Activated naive CD4-positive, alpha-beta T cell treated with anti-CD3 and anti-CD28 coated beads, Interleukin-2, amount 10 ng/mL, durations not matched to agents 7 days and 5 days (primary cell): ENCODE measurements at regions not wholly inside any gene's neighbourhood (a gene's known extent, or its start where the extent isn't known, plus 50 kb on each side); places are given as distances from the start of the nearest gene placed in this dataset.

Experiments used
- CTCF ChIA-PET: fragments of 350-600 bp; sonication (Branson Sonifier 250); formaldehyde crosslinking; loops from one replicate; lab custom pipeline; 2021; ENCODE audit warnings: antibody characterized with exemption; lab: Charles Lee
- DNase-seq: peaks from one replicate; pipeline ENCODE4 v3.0.0-alpha.2; 2020
- H3K27ac Mint-ChIP-seq: one replicate; pipeline ENCODE4 v1.8.0; 2021; ENCODE audit warnings: mild to moderate bottlenecking, moderate library complexity, mixed read lengths
- H3K27me3 Mint-ChIP-seq: one replicate; pipeline ENCODE4 v1.8.0; 2021; ENCODE audit warnings: mild to moderate bottlenecking, mixed read lengths
- H3K36me3 Mint-ChIP-seq: one replicate; pipeline ENCODE4 v1.8.0; 2021; ENCODE audit warnings: mixed read lengths
- H3K4me1 Mint-ChIP-seq: one replicate; pipeline ENCODE4 v1.8.0; 2021; ENCODE audit warnings: mixed read lengths
- H3K4me3 Mint-ChIP-seq: one replicate; pipeline ENCODE4 v1.8.0; 2021; ENCODE audit warnings: mild to moderate bottlenecking, moderate library complexity, mixed read lengths
- H3K9me3 Mint-ChIP-seq: one replicate; pipeline ENCODE4 v1.8.0; 2021; ENCODE audit warnings: mixed read lengths

- no peak for DNase-seq
- H3K27me3 Mint-ChIP-seq: peaks cover 10% of the 10 kb centered on the region
- H3K36me3 Mint-ChIP-seq: no peaks in the 10 kb centered on the region
- CTCF ChIA-PET: no interaction called here
- H3K9me3 Mint-ChIP-seq: no peaks in the 10 kb centered on the region
- H3K4me3 Mint-ChIP-seq: no peak overlapping the region
- no peak overlapping the region for H3K27ac Mint-ChIP-seq
- H3K4me1 Mint-ChIP-seq: no peaks in the 10 kb centered on the region
These were observed 89.3 kb upstream of the TEX51 start for GRCh38 chr2:126809340-126809739.

DNA sequence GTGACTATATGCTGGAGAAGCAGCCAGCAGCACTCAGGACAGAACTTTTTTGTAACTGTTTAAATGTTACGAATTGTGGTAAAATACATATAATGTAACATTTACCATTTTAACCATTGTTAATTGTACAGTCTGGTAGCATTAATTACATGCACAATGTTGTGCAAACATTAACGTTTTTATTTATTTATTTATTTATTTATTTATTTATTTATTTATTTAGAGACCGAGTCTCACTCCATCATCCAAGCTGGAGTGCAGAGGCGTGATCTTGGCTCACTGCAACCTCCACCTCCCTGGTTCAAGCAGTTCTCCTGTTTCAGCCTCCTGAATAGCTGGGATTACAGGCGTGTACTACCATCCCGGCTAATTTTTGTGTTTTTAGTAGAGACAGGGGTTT lies 88.7 kb upstream of the TEX51 start:
- Mint-ChIP-seq H3K4me1 (no peaks in the 10 kb centered on the region), H3K27ac (no peak overlapping the region), H3K36me3 (no peaks in the 10 kb centered on the region), H3K4me3 (no peak overlapping the region), H3K27me3 (peaks cover 11% of the 10 kb centered on the region), H3K9me3 (no peaks in the 10 kb centered on the region)
- DNase-seq: no peak
- CTCF ChIA-PET: no interaction called here

- Mint-ChIP-seq H3K27me3 (peaks cover 11% of the 10 kb centered on the region), H3K27ac (no peak overlapping the region), H3K9me3 (no peaks in the 10 kb centered on the region), H3K36me3 (no peaks in the 10 kb centered on the region), H3K4me1 (no peaks in the 10 kb centered on the region), H3K4me3 (no peak overlapping the region)
- no peak for DNase-seq
- CTCF ChIA-PET: interaction anchor here (0.6 kb wide), 1 partner anchor 1087 kb away, joined by 4 read pairs; no protein-coding TSS in a partner anchor
These were observed 87.6 kb upstream of the TEX51 start for GRCh38 chr2:126811101-126811500.

GRCh38 chr2:126817172-126817571 lies 81.5 kb upstream of the TEX51 start:
- Mint-ChIP-seq H3K4me1 (no peaks in the 10 kb centered on the region), H3K9me3 (no peaks in the 10 kb centered on the region), H3K27me3 (peaks cover 8% of the 10 kb centered on the region), H3K4me3 (no peak overlapping the region), H3K27ac (no peak overlapping the region), H3K36me3 (no peaks in the 10 kb centered on the region)
- no peak for DNase-seq
- CTCF ChIA-PET: no interaction called here

- H3K9me3 Mint-ChIP-seq: no peaks in the 10 kb centered on the region
- no peak overlapping the region for H3K4me3 Mint-ChIP-seq
- H3K4me1 Mint-ChIP-seq: no peaks in the 10 kb centered on the region
- no peak overlapping the region for H3K27ac Mint-ChIP-seq
- CTCF ChIA-PET: no interaction called here
- H3K36me3 Mint-ChIP-seq: no peaks in the 10 kb centered on the region
- H3K27me3 Mint-ChIP-seq: peaks cover 7% of the 10 kb centered on the region
- no peak for DNase-seq
These were observed 76.6 kb upstream of the TEX51 start for GRCh38 chr2:126822115-126822514.

DNA sequence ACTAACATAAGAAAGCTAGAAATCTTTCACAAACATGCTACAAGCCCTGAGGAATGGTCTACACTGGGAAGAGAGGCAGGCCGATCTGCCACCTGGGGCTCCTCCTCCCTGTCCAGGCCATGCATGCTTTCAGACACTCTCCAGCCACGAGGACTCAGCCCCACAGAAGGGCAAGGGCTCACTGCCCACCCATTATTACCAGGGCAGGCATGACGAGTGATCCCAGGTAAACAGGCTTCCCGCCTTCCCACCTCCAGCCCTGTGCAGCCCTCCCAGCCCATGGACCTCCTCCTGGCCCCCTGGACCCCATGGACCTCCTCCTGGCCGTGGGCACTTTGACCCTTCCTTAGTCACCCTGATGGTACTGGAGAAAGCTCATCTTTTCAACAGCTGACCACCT lies 75.8 kb upstream of the TEX51 start:
- CTCF ChIA-PET: no interaction called here
- H3K4me1 Mint-ChIP-seq: no peaks in the 10 kb centered on the region
- peaks cover 7% of the 10 kb centered on the region for H3K27me3 Mint-ChIP-seq
- DNase-seq: no peak
- H3K27ac Mint-ChIP-seq: no peak overlapping the region
- no peaks in the 10 kb centered on the region for H3K9me3 Mint-ChIP-seq
- no peaks in the 10 kb centered on the region for H3K36me3 Mint-ChIP-seq
- H3K4me3 Mint-ChIP-seq: no peak overlapping the region

DNA sequence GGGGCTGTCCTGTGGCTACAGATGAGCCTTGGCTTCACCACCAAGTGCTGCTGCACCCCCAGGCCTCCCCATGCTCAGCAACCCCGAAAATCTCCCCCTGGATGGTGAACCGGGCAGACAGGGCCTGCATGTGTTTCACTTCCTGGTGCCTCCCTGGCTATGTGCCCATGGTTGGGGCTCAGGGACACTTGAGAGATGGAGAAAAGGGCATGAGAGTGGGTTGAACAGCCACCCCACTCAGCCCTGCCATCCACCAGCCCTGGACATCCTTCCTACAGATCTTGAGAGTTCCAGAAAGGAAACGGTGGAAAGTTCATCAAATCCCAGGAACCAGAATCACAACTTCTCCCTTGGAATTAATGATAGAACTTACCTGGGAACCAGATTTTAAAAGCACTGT lies 74.7 kb upstream of the TEX51 start:
- no peak overlapping the region for H3K27ac Mint-ChIP-seq
- DNase-seq: no peak
- H3K36me3 Mint-ChIP-seq: no peaks in the 10 kb centered on the region
- CTCF ChIA-PET: no interaction called here
- no peaks in the 10 kb centered on the region for H3K9me3 Mint-ChIP-seq
- H3K4me3 Mint-ChIP-seq: no peak overlapping the region
- no peaks in the 10 kb centered on the region for H3K4me1 Mint-ChIP-seq
- peaks cover 7% of the 10 kb centered on the region for H3K27me3 Mint-ChIP-seq

DNA sequence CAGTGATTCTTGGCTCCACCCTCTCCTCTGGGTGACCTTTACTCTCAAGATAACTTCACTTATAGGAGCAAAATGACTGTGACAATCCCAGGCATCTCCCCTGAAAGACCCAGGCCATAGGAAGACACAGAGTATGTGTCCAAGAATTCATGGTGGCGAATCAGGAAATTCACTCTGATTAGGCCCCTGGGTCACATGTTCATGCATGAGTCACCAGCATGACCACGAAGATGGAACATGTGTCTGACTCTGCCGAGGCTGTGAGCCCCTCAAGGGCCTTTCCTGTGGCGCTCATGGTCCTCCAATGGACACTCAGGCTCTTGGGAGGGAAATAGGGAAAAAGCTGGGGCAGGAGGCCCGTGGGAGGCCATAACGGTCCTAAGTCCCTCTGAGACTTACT lies 74.0 kb upstream of the TEX51 start:
- no peak overlapping the region for H3K27ac Mint-ChIP-seq
- H3K27me3 Mint-ChIP-seq: peaks cover 7% of the 10 kb centered on the region
- H3K4me1 Mint-ChIP-seq: no peaks in the 10 kb centered on the region
- H3K36me3 Mint-ChIP-seq: no peaks in the 10 kb centered on the region
- no peak for DNase-seq
- CTCF ChIA-PET: no interaction called here
- H3K9me3 Mint-ChIP-seq: no peaks in the 10 kb centered on the region
- no peak overlapping the region for H3K4me3 Mint-ChIP-seq

DNA sequence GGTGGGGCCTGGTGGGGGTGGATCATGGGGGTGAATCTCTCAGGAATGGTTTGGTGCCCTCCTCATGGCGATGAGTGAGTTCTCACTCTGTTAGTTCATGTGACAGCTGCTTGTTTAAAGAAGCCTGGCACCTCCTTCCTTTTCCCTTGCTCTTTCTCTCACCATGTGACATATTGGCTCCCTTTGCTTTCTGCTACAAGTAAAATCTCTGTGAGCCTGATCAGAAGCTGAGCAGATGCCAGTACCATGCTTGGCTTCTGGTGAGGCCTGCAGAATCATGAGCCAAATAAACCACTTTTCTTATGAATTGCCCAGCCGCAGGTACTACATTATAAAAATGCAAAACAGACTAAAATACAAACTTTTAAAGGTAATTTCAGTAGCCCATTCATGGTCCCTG lies 73.4 kb upstream of the TEX51 start:
- Mint-ChIP-seq H3K27ac (no peak overlapping the region), H3K36me3 (no peaks in the 10 kb centered on the region), H3K4me1 (no peaks in the 10 kb centered on the region), H3K27me3 (peaks cover 7% of the 10 kb centered on the region), H3K9me3 (no peaks in the 10 kb centered on the region), H3K4me3 (no peak overlapping the region)
- no peak for DNase-seq
- CTCF ChIA-PET: no interaction called here

DNA sequence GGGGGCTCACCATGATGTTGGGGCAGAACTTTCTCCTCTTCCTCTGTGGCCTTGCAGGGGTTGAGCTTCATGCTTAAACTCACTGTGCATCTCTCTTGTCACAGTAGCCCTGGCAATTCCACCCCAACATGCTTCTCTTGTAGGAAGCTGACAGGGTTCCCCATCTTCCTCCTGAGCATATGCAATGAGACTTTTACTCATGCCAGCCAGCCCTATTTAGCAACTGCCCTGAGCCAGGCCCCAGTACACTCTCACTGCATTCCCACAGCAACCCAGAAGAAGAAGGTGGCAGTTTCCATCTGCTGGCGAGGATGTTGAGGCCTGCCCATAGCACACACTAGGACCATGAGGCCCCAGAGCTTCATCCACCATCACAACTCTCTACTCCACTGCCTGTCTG lies 72.2 kb upstream of the TEX51 start:
- no peak for DNase-seq
- Mint-ChIP-seq H3K9me3 (no peaks in the 10 kb centered on the region), H3K36me3 (no peaks in the 10 kb centered on the region)

GRCh38 chr2:126827371-126827770 lies 71.3 kb upstream of the TEX51 start:
- Mint-ChIP-seq H3K9me3 (no peaks in the 10 kb centered on the region), H3K36me3 (no peaks in the 10 kb centered on the region), H3K4me1 (no peaks in the 10 kb centered on the region), H3K4me3 (no peak overlapping the region), H3K27ac (no peak overlapping the region), H3K27me3 (peaks cover 7% of the 10 kb centered on the region)
- CTCF ChIA-PET: interaction anchor here (0.7 kb wide), 1 partner anchor 10 kb away, joined by 3 read pairs; no protein-coding TSS in a partner anchor
- no peak for DNase-seq

More for the DNA sequence above, 72.2 kb upstream of the TEX51 start:
- Mint-ChIP-seq H3K4me1 (no peaks in the 10 kb centered on the region), H3K4me3 (no peak overlapping the region), H3K27ac (no peak overlapping the region), H3K27me3 (peaks cover 7% of the 10 kb centered on the region)
- CTCF ChIA-PET: no interaction called here

- no peak for DNase-seq
- Mint-ChIP-seq H3K9me3 (no peaks in the 10 kb centered on the region), H3K4me1 (no peaks in the 10 kb centered on the region), H3K4me3 (no peak overlapping the region), H3K36me3 (no peaks in the 10 kb centered on the region), H3K27ac (no peak overlapping the region), H3K27me3 (peaks cover 6% of the 10 kb centered on the region)
- CTCF ChIA-PET: no interaction called here
These were observed 70.6 kb upstream of the TEX51 start for GRCh38 chr2:126828051-126828450.

- Mint-ChIP-seq H3K4me3 (no peak overlapping the region), H3K27me3 (peaks cover 3% of the 10 kb centered on the region), H3K9me3 (no peaks in the 10 kb centered on the region), H3K27ac (no peak overlapping the region), H3K4me1 (no peaks in the 10 kb centered on the region), H3K36me3 (no peaks in the 10 kb centered on the region)
- no peak for DNase-seq
- CTCF ChIA-PET: no interaction called here
These were observed 70.2 kb upstream of the TEX51 start for GRCh38 chr2:126828491-126828890.

GRCh38 chr2:126831234-126832005 lies 67.3 kb upstream of the TEX51 start:
- DNase-seq: no peak
- no peaks in the 10 kb centered on the region for H3K9me3 Mint-ChIP-seq
- no peaks in the 10 kb centered on the region for H3K4me1 Mint-ChIP-seq
- H3K4me3 Mint-ChIP-seq: no peak overlapping the region
- H3K27me3 Mint-ChIP-seq: peaks cover 3% of the 10 kb centered on the region
- H3K36me3 Mint-ChIP-seq: no peaks in the 10 kb centered on the region
- no peak overlapping the region for H3K27ac Mint-ChIP-seq
- CTCF ChIA-PET: no interaction called here

DNA sequence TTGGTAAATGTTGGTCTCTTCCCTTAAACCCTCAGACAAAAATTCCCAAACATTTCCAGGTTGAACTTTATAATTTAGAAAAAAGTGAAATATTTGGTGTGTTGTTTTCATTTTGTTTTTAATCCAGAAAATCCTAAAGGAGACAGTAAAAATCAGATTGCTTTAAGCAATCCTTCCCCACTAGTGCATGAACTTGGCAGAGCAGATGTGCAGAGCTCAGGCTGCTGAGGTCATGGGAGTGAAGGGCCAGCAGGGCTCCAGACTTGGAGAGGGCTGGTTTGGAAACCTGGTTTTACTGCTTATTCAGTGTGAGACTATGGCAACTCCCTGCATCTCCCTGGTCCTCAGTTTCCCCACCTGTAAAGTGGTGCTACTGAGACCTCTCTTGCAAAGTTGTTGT lies 66.7 kb upstream of the TEX51 start:
- DNase-seq: no peak
- peaks cover 3% of the 10 kb centered on the region for H3K27me3 Mint-ChIP-seq
- H3K27ac Mint-ChIP-seq: no peak overlapping the region
- CTCF ChIA-PET: no interaction called here
- no peaks in the 10 kb centered on the region for H3K9me3 Mint-ChIP-seq
- no peaks in the 10 kb centered on the region for H3K36me3 Mint-ChIP-seq
- H3K4me3 Mint-ChIP-seq: no peak overlapping the region
- H3K4me1 Mint-ChIP-seq: no peaks in the 10 kb centered on the region
